Activated gamma-delta T cell treated with Interleukin-2 at 50 U/mL for 16 hours (primary cell): ENCODE measurements at regions not wholly inside any gene's neighbourhood (a gene's known extent, or its start where the extent isn't known, plus 50 kb on each side); places are given as distances from the start of the nearest gene placed in this dataset.
"Not testable (repeated sequence)": the region's sequence is repeated elsewhere in the genome, so short reads cannot be mapped to it uniquely, and the experiment has no call there.

ENCODE experiments used
- DNase-seq: peaks from one replicate; pipeline ENCODE4 v3.0.0-alpha.2; 2020

DNA sequence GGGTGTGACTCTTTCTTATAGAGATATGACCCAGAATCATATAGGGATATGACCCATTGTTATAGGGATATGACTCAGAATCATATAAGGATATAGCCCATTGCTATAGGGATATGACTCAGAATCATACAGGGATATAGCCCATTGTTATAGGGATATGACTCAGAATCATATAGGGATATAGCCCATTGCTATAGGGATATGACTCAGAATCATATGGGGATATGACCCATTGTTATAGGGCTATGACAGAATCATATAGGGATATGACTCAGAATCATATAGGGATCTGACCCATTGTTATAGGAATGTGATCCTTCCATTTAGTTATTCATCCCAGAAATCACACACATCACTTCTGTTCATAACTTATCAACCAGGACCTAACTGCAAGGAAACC, 312.2 kb upstream of the ADARB2 start:
- no peak for DNase-seq

DNA sequence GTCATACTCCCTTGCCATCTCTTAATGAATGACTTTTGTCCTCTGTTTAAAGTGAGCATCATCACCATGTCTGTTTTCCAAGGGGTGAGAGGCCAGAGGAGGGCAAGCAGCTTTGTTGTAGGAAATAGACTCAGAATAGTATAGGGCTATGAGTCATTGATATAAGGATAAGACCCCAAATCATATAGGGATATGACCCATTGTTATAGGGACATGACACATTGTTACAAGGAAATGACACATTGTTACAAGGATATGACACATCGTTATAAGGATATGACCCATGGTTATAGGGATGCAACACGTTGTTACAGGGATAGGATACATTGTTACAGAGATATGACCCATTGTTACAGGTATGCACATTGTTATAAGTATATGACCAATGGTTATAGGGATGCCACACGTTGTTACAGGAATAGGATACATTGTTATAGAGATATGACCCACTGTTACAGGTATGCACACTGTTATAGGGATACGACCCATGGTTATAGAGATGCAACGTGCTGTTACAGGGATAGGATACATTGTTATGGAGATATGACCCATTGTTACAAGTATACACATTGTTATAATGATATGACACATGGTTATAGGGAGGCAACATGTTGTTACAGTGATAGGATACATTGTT, 311.1 kb upstream of the ADARB2 start:
- DNase-seq: no peak

DNA sequence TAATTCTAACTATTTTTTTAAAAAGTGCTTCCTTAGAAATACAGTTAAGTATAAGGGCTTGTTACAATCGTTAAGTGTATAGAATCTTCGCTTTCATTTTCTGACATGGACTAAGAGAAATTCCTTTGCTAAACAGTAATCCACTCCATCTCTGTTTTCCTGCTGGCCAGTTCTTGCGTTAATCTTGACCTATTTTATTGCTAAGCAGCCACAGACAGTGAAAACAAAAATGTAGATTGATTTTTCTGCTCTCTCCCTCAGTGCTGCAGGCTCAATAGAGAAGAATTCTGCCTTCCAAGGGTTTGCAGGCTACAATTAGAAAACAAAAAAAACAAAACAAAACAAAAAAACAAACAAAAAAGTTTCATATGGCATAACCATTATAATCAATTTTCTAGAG, 310.4 kb upstream of the ADARB2 start:
- no peak for DNase-seq

DNA sequence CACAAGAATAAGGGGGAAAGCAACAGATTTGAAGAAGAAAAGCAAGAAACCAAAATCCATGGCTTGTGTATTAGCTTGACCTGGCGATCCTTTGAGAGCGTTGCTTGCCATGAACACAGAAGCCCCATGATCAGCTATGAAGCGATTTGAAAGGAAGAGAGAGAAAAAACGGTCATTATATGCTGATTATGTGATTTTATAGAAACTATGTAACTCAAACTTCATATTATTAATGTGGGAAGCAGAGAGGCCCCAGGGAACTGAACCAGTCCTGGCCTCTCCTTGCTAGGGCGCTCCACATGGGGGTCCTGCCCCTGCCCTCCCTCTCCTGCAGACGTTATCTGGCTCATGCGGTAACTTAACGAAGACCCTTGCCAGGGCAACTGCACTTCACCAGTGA, 306.1 kb upstream of the ADARB2 start:
- DNase-seq: no peak

DNA sequence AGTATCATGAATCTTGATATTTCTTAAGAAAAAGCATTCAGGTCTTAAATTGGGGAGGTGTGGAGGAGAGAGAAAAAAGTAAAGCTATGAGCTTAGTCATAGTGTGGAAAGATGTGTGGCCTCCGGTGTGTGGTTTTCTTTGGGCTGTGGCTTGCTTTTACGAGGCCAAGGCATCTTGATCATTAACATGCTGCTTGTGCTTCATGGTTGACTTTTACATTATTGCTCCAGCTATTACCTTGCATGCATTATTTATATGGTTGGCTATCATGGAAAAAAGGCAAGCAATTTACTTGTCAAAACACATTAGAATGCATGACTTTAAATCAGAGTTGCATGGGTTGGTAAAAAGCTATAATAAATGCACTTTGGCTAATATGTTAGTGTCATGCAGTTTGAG, 300.7 kb upstream of the ADARB2 start:
- DNase-seq: no peak

DNA sequence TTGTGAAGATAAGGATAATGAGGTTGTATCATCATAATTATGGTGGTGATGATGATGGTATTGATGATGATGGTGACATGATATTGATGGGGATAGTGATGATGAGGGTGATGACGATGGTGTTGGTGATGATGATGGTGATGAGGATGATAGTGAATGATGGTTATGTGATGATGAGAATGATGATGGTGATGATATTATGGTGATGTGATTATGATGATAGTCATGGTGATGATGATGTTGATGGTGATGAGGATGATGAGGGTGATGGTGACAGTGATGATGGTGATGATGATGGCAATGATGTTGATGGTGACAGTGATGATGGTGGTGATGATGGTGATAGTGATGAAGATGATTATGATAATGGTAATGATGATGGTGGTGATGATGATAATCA, 299.9 kb upstream of the ADARB2 start:
- no peak for DNase-seq

DNA sequence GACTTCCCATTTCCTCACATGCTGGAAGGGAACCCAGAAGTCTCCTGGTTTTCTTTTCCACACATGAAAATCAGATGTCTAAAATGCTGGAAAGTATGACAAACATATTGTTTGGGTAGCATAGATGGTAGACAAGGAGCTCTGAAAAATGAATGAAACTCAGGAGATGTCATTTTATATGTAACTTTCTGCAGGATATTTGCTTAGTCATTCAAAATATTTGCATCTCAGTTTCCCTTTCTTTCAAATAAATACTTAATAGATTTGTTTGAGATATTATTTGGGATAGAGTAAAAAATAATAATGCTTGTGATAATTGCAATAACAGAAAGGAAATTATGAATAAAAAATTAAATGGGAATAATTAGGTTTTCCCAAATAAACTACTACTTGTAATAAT, 298.9 kb upstream of the ADARB2 start:
- no peak for DNase-seq

DNA sequence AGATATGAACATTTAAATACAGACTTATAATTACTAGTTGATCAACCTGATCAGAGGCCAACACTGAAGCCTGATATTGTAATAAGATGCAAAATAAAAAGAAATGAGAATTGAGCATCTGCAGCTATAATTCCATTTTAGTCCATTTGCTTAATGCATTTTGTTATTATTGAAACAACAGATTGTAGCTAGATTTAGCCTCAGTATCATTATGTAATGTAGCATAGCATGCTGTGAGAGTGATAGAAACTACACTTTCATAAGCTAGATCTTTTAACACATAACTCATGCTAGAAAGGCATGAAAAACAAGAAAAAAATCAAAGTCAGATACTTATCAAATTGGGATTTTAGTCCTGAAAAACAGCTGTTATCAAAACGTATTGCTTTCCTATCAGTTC, 292.7 kb upstream of the ADARB2 start:
- no peak for DNase-seq

DNA sequence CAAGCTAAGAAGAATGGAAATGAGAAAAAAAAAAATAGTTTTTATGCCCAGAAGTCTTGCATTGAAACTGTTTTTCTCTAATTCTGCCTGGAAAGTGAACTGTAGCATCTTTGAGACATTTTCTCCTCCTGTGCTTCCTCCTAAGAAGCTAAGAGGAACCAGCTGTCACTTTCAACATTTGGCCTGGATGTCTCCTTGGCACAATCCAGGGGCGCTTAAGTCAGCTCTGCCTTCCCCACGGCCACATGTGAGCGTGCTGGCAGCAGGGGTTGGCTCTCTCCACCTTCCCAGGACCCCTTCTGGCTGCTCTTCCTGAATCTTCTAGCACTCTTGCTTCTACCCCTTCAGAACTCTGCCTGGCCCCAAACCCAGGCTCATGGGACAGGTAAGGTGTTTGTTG, 289.6 kb upstream of the ADARB2 start:
- DNase-seq: no peak

DNA sequence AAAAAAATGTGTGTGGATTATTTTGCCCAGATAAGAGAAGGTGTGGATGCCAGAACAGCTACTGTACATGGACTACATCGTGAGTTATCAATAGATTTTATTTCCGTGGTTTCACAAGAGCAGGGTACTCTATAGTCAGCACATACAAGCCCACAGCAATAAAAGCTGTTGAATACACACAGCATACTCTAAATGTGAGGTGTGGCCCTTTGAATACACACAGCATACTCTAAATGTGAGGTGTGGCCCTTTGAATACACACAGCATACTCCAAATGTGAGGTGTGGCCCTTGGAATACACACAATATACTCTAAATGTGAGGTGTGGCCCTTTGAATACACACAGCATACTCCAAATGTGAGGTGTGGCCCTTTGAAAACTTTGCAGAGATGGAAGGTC, 287.4 kb upstream of the ADARB2 start:
- not testable (repeated sequence) for DNase-seq

DNA sequence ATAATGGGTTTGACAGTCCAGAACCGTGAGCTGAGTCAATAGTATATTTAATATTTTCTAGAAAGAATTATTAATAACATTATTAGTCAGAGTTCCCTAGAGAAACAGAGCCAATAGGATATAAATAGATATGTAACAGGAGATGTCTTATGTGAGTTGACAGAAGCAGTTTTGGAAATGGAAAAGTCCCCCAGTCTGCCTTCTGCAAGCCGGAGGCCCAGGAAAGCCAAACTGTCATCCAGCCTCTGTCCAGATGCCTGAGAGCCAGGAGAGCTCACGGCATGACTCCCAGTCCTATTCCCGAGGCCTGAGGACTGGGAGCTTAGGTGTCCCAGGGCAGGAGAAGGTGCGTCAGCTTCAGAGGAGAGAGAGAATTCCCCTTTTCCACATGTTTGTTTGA, 286.4 kb upstream of the ADARB2 start:
- no peak for DNase-seq

DNA sequence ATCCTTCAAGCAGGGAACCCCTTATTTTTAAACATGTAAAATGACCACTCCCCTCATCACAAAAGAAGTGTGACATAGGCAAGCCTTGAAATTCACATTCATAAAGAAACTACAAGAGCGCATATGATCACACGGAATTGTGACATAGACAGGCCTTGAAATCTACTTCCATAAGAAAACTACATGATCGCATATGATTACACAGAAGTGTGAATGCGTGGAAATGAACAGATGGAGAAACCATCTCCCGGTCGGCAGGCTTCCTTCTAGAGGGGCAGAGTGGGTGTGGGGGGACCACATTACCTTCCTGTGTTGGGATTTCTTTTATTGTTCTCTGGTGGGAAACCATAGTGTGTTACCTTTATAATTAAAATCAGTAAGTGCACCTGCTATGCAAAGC, 285.1 kb upstream of the ADARB2 start:
- DNase-seq: no peak

DNA sequence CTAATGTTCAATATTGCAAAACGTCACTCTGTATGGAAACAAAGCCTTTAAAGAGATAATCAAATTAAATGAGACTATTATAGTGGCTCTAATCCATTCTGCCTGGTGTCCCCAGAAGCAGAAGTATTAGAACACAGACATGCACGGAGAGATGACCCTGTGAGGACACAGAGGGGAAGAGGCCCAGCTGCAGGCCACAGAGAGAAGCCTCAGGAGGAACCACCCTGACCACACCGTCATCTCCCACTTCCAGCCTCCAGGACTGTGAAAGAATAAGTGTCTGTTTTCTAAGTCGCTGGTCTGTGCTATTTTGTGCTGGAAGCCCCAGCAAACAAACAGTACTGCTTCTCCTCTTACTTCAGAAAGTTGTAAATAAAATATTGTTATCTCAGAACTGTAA, 283.5 kb upstream of the ADARB2 start:
- no peak for DNase-seq

DNA sequence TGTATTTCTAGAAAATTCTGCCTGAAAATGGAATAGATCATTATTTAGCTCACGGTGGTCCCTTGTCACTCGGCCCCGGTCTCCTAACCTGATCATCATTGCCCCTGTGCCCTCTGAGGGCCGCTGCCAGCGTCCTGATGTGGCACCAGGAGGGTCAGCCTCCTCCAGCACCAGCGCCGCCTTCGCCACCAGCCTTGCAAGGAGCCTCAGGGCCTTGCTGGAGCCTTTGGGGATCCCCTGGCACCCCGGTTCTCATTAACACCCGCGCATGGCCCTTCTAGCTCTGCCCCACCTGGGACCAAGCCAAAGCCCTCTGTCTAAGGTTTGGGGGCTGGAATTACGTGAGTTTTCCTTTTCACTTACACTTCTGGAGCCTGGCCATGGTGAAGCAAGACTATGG, 282.5 kb upstream of the ADARB2 start:
- DNase-seq: no peak

DNA sequence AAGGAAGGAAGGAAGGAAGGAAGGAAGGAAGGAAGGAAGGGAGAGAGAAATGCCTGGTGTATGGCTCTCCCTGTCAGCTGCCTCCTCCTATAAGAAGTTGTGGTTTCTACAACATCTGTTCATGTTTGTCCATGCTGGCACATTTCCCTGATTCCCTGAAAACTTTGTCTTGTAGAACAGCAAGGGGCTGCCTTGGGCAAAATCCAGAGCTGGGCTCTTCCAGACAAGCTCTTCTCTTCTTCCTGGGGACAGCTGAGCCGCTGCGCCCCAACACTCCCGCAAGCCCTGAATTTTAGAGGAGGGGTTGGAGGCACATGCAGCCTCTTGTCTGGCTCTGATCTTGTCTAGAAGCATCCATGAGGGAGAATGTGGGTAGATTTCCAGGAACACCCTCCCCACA, 282.0 kb upstream of the ADARB2 start:
- no peak for DNase-seq

DNA sequence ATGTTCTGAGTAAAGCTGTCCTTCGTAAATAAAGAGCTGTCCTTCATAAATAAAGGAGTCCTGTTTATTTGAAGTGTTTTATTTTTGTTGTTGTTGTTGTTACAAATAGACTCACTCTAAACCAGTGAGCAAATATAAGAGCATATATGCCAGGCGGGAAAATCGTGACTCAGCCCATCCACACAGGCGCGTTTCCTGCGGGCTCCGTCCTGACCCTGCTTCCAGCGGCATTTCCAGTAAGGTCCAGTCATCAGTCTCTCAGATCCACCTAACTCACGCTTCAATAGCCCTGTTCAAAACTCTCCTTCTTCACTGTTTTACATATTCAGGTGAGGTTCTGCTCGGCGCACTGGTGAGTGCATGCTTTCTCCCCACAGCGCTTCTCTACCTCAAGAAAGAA, 277.2 kb upstream of the ADARB2 start:
- no peak for DNase-seq

DNA sequence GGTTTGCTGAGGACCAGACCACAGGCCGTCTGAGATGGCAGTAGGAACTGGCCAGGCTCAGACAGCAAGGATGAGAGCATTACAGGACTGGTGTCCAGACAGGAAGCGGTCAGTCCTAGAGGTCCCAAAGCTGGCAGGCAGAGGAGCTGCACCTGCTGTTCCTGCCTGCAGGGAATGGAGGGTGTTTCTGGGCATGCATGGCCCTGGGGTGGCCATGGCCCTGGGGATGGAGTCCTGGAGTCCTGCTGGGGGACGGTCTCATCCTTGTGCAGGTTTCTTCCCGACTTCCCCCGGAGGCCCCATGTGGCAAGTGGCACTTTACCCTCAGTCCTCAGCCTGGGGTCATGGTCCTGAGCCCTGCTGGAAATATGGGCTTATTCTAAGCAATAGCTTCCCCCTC, 274.9 kb upstream of the ADARB2 start:
- no peak for DNase-seq

DNA sequence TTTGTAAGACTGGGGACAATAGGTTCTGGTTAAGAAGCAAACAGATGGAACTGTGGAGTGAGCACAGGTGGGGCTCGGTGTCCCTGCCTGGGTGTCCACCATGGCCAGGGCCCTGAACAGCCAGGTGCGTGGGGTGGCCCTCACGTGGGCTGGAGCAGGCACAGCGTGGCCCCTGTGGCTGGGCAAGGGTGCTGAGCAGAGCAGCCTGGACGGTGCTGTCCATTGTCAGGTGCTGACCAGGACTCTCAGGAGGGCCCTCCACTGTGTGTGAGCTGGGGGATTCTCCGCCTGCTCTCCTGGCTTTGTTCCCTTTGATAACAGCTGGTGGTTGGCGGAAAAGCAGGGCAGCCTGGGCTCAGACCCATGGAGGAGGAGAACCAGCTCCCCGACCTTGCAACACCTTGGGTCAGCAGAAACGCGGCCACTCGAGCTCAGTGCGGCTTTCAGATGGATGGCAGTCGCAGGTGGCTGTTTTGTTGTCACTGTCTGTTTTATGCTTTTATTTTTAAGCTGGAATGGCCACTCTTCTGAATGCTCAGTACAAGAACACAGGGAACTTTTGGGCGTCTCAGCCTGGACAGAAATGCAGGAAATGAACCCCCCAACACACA, 273.9 kb upstream of the ADARB2 start:
- DNase-seq: no peak

DNA sequence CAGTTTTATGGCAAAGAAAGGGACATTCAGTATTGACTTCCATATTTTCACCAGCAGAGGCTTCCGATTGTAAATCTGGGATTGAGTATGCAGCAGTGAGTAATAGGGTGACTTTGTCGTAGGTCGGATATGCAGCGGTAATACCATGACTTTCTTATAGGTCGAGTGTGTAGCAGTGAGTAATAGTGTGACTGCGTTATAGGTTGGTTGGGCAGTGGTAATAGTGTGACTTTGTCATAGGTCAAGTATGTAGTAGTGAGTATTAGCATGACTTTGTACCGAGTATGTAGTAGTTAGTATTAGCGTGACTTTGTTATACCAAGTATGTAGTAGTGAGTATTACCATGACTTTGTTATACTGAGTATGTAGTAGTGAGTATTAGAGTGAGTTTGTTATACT, 268.2 kb upstream of the ADARB2 start:
- no peak for DNase-seq

DNA sequence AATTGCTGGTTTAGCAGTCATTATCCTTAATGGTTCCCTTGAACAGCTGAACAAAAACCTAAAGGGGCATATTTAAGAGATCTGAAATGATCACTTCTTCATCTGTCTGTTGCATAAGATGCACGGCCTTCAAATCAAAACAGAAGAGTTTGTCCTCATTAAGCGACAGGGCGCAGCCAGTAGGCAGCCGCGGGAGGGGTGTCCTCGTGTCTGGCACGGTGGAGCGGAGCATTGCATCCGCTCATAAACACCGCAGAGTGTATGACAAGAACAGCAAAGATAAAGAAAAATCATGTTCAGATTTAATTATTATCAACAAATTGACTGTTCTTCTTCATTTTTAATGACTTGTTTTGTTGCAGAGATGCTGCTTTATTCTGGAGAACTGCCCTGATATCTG, 255.6 kb upstream of the ADARB2 start:
- DNase-seq: no peak

DNA sequence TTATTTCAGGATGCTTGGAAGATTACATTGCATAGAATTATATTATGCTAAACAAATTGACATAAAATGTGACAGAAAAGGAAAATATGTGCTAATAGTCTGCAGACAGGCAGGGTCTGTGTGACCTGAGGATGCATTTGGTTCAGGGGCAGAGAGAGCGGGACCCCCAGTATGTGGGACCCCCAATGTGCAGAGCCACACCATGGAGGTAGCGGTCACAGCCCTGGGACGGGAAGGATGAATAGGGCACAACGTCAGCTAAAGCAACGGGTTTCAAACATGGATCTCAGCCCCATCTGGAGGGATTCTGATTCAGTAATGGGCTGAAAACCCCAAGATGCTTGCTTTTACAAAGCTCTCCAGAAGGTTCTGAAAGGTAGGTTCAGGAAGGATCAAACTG, 251.8 kb upstream of the ADARB2 start:
- DNase-seq: no peak

DNA sequence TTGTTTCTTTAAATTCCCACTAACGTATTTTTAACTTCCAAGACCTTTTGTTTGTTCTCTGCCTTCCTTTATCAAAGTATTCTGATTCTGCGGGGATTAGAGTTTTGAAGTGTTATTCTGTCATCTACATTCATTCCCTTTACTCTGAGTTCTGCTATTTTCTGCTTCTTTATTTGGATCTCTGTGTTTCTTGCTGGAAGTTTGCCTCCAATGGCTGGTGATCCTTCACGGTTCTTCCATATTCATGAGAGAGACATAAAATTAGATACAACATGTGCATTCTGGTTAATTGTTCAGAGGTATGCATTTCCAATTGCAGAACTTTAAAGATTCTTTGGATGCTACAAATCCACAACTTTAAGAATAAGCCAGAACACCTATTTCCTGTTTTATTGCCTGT, 244.7 kb upstream of the ADARB2 start:
- DNase-seq: no peak

DNA sequence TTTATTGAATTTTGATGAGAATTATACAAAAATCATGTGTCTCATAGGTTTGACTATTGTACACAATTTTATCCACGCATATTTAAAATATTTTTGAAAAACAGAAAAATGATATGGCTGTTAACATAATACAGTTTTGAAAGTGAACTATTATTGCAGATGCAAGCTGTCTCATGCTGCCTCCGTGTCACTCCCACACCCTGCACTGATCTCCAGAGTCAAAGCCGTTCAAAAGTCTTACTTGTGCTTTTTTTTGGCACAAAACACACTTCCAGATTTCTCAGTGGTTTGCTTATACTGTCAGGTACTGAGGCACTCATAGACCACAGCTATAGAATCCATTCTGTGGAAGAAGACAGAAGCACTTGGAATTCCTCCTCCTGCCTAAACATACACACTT, 243.1 kb upstream of the ADARB2 start:
- no peak for DNase-seq

DNA sequence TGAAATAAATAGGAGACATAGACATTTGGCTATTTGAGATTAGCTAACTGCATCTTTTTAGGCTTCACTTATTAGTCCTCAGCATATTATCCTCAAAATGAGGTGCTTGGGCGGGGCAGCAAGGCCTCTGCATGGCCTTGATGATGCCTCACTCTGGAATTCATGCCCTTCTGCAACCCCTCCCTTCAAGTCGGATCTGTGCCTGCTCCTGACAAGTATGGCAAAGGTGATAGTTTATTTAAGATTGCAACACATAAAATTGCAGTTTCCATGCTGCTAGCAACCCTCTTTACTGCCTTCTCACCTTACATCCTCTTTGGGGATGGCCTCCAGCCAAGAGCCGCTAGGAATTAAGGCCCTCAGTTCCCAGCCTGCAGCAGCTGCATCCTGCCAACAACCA, 241.3 kb upstream of the ADARB2 start:
- no peak for DNase-seq

DNA sequence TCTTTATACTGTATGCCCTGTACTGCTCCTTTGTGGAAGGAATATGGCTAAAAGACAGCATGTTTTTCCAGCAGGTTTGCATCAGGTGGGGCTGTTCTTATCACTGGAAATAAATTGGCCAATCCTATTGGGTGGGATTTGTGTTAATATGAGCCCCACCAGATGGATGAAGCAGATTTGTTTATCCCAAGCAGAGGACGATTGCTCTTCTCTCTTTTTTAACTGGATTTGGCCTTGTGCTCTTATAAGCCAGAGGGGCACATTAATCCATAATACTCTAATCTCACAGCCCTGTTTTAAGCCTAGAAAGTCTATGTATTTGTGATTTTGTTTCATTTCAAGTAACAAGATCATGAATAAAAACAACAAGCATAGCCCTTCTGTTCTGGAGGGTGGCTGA, 240.1 kb upstream of the ADARB2 start:
- DNase-seq: no peak

DNA sequence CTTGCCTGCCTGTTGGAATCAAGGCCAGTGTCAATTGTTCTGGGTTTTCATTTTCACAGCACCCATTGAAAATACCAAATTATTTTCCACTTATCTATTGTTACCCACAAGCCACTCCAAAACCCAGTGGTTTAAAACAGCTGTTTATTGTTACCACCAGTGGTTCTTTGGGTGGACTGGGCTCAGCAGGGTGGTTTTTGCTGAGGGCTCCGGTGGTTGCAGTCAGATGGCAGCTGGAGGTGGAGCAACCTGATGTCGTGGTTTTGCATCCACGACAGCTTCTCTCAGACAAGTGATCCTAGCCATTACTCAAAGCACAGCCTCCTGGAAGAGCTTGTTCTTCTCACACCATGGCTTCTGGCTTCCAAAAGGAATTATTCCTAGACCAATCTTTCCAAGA, 235.1 kb upstream of the ADARB2 start:
- DNase-seq: no peak
